ENCODE measurements at regions not wholly inside any gene's neighbourhood (a gene's known extent, or its start where the extent isn't known, plus 50 kb on each side); places are given as distances from the start of the nearest gene placed in this dataset.
"Not testable (repeated sequence)": the region's sequence is repeated elsewhere in the genome, so short reads cannot be mapped to it uniquely, and the experiment has no call there.

DNA sequence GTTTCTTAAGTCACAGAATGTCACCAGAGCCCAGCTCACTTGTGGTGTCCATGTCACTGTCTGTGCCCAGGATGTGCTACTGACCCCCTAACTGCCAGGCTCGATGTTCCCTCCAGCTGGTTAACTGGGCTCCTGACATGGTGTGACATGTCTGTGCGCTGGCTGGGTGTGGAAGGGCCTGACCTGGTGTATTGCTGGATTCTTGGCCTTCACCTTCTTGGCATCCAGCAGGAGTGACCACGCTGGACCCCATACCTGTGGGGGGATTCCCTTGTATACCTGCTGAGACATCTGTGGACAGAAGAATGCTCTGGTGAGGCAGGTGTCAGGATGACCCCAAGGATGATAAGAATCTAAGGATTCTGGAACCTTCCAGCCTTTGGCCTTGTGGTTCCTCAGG is 1690.1 kb downstream of the TP53TG3F start:
- no peak overlapping the region for H3K4me3 ChIP-seq (ENCODE audit: low read length)
- H3K9me3 ChIP-seq (ENCODE audit: low read depth, low read length) = no peaks in the 10 kb centered on the region
- H3K4me1 ChIP-seq (ENCODE audit: insufficient read depth, low read length) = no peaks in the 10 kb centered on the region
- no peaks in the 10 kb centered on the region for H3K27me3 ChIP-seq (ENCODE audit: insufficient read depth, low read length)

DNA sequence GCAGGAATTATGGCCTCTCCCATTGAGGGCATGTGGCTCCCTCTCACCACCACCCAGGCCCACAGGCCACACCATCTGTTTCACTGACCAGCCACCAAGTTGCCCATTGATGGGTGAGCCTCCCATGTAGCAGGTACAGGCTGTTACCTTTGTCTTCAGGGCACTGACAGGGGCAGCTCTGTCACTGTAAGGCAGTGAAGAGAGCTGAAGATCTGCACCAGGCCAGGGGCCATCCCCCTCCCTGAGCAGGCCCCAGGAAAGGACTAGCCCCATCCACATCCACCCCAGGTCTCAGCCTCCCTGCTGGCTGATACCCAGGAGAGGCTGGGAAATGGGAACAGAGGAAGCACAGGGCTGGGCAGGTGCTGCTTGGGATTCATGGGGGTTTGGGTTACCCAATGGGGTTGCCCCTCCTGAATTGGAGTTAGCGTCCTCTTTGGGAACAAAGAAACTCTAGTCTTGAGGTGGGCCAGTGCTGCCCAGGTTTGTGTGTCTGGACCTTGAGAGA is 1691.4 kb downstream of the TP53TG3F start:
- H3K4me1 ChIP-seq (ENCODE audit: insufficient read depth, low read length) = no peaks in the 10 kb centered on the region
- no peaks in the 10 kb centered on the region for H3K9me3 ChIP-seq (ENCODE audit: low read depth, low read length)
- no peak overlapping the region for H3K4me3 ChIP-seq (ENCODE audit: low read length)
- H3K27me3 ChIP-seq (ENCODE audit: insufficient read depth, low read length) = no peaks in the 10 kb centered on the region

DNA sequence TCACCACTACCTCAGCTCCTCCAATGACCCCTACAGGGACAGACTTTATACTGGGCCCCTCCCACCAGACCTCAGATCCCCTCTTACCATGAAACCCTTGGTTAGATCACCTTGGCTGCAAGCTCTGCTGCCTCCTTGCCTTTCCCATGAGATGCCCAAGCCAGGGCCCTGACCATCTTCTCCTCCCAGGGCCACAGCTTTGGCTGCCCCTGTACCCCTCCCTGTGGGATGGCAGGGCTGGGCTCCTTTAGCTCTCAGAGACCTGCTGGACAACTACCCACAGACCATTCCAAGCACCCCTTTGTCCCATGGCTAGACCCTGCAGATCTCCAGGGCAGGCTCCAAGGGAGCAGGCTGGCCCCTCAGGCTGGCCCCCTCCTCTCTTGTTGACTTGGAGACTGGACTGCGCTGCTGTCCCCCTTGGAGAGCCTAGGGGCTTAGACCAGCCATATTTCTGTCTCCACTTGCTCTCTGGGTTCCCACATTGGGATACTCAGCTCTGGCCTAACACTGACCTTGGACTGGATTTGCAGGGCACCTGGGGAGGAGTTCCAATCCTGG is 1692.7 kb downstream of the TP53TG3F start:
- Histone ChIP-seq H3K4me3 (ENCODE audit: low read length) (no peak overlapping the region), H3K27me3 (ENCODE audit: insufficient read depth, low read length) (no peaks in the 10 kb centered on the region), H3K9me3 (ENCODE audit: low read depth, low read length) (no peaks in the 10 kb centered on the region), H3K4me1 (ENCODE audit: insufficient read depth, low read length) (no peaks in the 10 kb centered on the region)

DNA sequence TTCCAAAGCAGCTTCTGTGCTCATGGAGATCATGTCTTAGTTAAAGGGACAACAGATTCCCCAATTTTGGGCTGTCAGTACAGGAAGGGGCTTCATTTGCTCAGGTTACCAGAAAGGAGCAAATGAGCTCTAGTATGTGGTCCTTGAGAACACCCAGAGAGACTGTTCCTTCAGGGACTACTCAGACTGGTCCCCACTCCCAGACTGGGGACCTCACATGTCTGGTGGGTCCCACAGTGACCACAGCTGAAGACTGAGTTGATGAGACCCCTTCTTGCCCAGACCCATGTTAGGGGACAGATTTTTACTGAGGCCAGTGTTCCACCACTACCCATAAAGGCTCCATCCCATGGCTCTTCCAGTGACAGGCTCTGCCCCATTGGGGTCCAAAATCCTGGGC is 1695.2 kb downstream of the TP53TG3F start:
- no peaks in the 10 kb centered on the region for H3K27me3 ChIP-seq (ENCODE audit: insufficient read depth, low read length)
- no peaks in the 10 kb centered on the region for H3K9me3 ChIP-seq (ENCODE audit: low read depth, low read length)
- H3K4me3 ChIP-seq (ENCODE audit: low read length) = no peak overlapping the region
- no peaks in the 10 kb centered on the region for H3K4me1 ChIP-seq (ENCODE audit: insufficient read depth, low read length)

DNA sequence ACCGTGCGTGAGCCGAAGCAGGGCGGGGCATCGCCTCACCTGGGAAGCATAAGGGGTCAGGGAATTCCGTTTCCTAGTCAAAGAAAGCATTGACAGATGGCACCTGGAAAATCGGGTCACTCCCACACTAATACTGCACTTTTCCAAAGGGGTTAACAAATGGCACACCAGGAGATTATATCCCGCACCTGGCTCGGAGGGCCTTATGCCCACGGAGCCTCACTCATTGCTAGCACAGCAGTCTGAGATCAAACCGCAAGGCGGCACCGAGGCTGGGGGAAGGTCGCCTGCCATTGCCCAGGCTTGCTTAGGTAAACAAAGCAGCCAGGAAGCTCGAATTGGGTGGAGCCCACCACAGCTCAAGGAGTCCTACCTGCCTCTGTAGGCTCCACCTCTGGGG is 1698.1 kb downstream of the TP53TG3F start:
- not testable (repeated sequence) for H3K4me3 ChIP-seq (ENCODE audit: low read length); H3K27me3 ChIP-seq (ENCODE audit: insufficient read depth, low read length); H3K9me3 ChIP-seq (ENCODE audit: low read depth, low read length); H3K4me1 ChIP-seq (ENCODE audit: insufficient read depth, low read length)

DNA sequence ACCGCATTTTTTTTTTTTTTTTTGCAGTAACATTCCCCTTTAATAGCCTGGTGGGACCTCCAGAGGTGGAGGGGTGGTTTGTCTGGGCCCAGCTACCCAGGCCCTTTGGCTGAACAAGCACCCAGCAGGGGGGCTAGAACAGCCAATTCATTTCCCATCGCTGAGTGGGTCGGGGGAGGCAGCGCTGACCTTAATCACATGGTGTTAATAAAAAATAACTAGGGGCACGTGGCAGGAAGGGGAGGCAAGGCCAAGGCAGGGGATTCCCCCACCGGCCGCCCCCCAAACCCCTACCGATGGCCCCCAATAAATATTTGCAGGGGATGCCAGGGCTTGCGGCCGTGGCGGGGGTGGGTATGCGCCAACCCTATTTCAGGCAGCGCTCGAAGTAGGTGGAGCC is 1709.9 kb downstream of the TP53TG3F start:
- not testable (repeated sequence) for H3K4me1 ChIP-seq (ENCODE audit: insufficient read depth, low read length); H3K27me3 ChIP-seq (ENCODE audit: insufficient read depth, low read length); H3K9me3 ChIP-seq (ENCODE audit: low read depth, low read length); H3K4me3 ChIP-seq (ENCODE audit: low read length)

DNA sequence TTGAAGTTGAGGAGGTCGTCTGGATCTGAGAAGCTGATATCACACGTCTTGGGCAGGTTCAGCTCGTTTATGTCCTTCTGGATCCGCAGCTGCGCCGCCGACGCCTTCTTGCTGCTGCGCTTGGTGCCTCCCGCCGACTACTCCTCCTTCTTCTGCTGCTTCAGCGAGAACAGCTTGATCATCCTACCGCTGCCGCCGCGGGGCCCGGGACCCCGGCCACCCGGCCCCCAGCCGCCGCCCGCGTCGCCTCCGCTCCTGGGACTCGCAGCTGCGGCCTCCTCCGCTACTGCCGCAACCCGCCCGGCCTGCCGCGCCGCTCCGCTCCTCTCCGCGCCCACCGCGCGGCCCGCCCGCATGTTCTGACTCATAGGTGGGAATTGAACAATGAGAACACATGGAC is 1710.6 kb downstream of the TP53TG3F start:
- not testable (repeated sequence) for H3K4me1 ChIP-seq (ENCODE audit: insufficient read depth, low read length); H3K9me3 ChIP-seq (ENCODE audit: low read depth, low read length); H3K4me3 ChIP-seq (ENCODE audit: low read length); H3K27me3 ChIP-seq (ENCODE audit: insufficient read depth, low read length)

DNA sequence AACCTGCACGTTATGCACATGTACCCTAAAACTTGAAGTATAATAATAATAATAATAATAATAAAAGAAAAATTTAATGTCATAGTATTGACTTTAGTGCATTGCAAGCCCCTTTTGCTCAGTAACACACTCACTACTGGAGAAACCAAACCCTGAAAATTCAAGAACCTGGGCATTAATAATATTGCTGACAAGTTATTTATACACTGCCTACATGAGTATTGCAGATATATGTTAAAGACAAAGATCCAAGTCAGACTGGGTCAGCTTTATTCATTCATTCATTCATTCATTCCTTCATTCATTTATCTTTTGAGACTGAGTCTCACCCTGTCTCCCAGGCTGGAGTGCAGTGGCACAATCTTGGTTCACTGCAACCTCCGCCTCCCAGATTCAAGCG is 1711.2 kb downstream of the TP53TG3F start:
- no peak overlapping the region for H3K4me3 ChIP-seq (ENCODE audit: low read length)
- no peaks in the 10 kb centered on the region for H3K4me1 ChIP-seq (ENCODE audit: insufficient read depth, low read length)
- H3K9me3 ChIP-seq (ENCODE audit: low read depth, low read length) = no peaks in the 10 kb centered on the region
- no peaks in the 10 kb centered on the region for H3K27me3 ChIP-seq (ENCODE audit: insufficient read depth, low read length)

DNA sequence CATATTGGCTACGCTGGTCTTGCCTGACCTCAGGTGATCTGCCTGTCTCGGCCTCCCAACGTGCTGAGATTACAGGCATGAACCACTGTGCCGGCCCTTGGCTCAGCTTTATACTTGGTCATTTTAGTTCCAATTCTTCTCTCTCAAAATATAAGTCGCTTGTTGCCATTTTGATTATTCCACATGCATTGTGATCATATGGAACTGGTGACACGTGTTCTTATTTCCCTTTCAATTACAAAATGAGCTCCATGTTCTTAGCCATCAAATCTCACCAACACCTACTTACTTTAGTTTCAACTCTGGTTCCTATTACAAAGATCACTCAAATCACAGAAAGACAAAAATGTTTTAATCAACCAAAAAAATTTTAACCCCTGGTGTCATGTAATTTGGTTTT is 1711.7 kb downstream of the TP53TG3F start:
- no peaks in the 10 kb centered on the region for H3K9me3 ChIP-seq (ENCODE audit: low read depth, low read length)
- no peaks in the 10 kb centered on the region for H3K4me1 ChIP-seq (ENCODE audit: insufficient read depth, low read length)
- H3K27me3 ChIP-seq (ENCODE audit: insufficient read depth, low read length) = no peaks in the 10 kb centered on the region
- H3K4me3 ChIP-seq (ENCODE audit: low read length) = no peak overlapping the region

DNA sequence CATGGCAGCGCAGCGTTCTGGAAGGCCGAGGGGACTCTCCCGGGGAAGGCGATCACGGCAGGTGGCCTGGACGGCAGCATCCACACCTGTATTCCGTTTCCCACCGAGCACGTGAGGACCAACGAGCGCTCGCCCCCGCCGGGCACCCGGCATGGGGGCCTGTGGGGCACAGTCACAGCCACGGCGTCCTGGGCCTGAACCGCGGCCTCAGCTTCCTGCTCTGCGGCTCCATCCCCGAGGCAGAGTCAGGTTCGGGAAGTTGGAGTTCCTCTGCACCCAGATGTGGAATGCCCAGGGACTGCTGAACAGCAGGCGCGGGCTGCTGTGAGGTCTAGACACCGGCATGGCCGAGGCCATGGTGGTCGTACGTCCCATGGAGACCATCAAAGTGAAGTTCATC is 1713.9 kb downstream of the TP53TG3F start:
- no peak overlapping the region for H3K4me3 ChIP-seq (ENCODE audit: low read length)
- H3K4me1 ChIP-seq (ENCODE audit: insufficient read depth, low read length) = no peaks in the 10 kb centered on the region
- no peaks in the 10 kb centered on the region for H3K9me3 ChIP-seq (ENCODE audit: low read depth, low read length)
- no peaks in the 10 kb centered on the region for H3K27me3 ChIP-seq (ENCODE audit: insufficient read depth, low read length)

DNA sequence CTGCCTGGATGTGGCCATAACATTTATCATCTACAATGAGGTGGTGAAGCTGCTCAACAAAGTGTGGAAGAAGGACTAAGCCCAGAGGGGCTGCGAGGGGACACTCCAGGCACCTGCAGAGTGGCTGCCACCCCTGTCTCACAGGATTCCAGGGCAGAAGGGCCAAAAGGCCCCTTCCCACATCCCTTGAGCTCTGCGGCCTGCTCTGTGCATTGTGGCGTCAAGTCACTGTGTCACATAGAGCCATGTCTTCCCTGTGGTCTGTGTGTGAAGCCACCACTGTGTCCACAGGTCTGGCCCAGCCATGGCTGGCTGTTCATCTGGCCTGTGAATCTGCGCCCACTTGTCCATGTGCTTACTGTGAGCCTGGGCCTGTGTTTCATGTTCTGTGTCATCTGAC is 1714.6 kb downstream of the TP53TG3F start:
- Histone ChIP-seq H3K27me3 (ENCODE audit: insufficient read depth, low read length) (no peaks in the 10 kb centered on the region), H3K4me1 (ENCODE audit: insufficient read depth, low read length) (no peaks in the 10 kb centered on the region), H3K4me3 (ENCODE audit: low read length) (no peak overlapping the region), H3K9me3 (ENCODE audit: low read depth, low read length) (no peaks in the 10 kb centered on the region)

DNA sequence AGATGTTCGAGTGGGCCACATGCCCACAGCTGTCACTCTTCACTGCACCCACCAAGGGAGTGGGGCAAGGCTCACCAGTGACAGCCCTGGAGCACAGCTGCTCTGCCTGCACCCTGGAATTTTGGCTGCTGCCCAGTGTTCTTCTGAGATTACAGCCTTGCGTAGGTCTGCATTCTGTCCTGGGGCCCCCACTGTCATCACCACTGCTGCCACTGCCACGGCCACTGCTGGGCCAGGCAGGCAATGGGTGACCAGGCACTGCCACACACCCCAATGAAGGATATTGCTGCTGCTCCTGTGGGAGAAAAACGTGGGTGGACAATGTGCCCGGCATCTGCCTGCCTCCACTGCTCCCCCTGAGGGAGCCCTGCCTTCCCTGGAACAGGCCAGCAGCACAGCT is 1717.0 kb downstream of the TP53TG3F start:
- Histone ChIP-seq H3K4me3 (ENCODE audit: low read length) (no peak overlapping the region), H3K27me3 (ENCODE audit: insufficient read depth, low read length) (no peaks in the 10 kb centered on the region), H3K9me3 (ENCODE audit: low read depth, low read length) (no peaks in the 10 kb centered on the region), H3K4me1 (ENCODE audit: insufficient read depth, low read length) (no peaks in the 10 kb centered on the region)

DNA sequence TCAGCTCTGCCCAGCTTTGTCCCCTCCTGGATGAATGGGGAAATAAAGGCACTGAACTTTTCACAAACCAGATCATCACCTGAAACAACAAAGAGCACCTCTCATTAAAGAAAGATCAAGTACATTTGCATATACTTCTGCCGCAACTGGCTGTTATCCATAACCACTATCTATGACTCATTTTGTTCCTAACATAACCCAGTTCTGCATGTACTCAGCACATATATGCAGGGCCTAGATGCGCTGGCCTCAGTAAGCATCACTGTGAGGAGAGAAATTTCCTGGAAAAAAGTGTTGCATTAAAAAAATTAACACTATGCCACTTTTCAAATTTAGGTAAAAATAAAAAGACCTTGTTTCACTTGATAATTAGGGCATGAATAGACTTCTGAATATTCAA is 1718.4 kb downstream of the TP53TG3F start:
- Histone ChIP-seq H3K4me1 (ENCODE audit: insufficient read depth, low read length) (no peaks in the 10 kb centered on the region), H3K4me3 (ENCODE audit: low read length) (no peak overlapping the region), H3K9me3 (ENCODE audit: low read depth, low read length) (no peaks in the 10 kb centered on the region), H3K27me3 (ENCODE audit: insufficient read depth, low read length) (no peaks in the 10 kb centered on the region)

DNA sequence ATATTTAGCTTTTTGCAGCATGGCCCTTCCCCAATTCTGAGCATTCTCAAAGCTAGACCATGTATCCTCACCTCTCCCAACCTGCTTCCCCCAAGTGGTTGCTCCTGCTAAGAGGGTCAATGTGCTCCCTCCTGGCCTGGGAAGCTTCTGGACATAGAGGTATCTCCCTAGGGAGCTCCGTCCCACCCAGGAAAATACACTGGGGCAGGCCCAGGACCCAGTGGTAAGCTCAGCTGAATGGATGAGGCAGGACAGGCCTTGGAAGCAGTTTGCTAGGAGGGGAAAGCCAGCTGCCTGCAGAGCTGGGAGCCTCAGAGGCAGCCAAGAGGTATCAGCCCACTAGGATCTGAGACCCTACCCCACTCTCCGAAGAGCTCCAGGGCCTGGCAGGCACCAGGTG is 1721.6 kb downstream of the TP53TG3F start:
- Histone ChIP-seq H3K4me3 (ENCODE audit: low read length) (no peak overlapping the region), H3K27me3 (ENCODE audit: insufficient read depth, low read length) (no peaks in the 10 kb centered on the region), H3K9me3 (ENCODE audit: low read depth, low read length) (no peaks in the 10 kb centered on the region), H3K4me1 (ENCODE audit: insufficient read depth, low read length) (no peaks in the 10 kb centered on the region)

DNA sequence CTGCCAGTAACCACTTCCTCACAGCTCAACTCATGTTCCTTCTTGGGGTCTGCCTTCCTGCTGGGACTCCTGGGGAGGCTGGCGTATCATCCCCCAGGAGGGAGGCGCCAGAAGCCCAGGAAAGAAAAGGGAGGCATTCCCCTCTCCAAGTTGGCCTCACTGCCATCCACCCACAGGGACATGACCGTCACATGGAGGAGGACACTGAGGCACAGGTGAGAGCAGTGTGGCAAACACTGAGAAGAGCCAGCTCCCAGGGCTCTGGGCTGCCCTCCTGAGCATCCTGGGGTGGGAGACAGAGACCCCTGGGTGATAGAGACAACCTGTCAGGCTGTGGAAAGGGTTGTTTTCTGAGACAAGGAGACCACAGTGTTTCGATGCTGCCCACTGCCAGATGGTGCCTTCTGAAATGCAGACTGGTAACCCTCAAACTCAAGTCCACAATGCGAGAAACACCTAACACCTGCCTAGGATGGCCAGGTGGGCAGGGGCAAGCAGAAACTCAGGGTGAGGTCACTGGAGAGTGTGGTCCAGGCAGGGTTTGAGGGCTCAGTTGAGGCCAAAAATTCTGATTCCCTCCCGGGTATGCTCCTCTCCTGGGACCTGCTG is 1722.1 kb downstream of the TP53TG3F start:
- Histone ChIP-seq H3K4me3 (ENCODE audit: low read length) (no peak overlapping the region), H3K9me3 (ENCODE audit: low read depth, low read length) (no peaks in the 10 kb centered on the region), H3K4me1 (ENCODE audit: insufficient read depth, low read length) (no peaks in the 10 kb centered on the region), H3K27me3 (ENCODE audit: insufficient read depth, low read length) (no peaks in the 10 kb centered on the region)

DNA sequence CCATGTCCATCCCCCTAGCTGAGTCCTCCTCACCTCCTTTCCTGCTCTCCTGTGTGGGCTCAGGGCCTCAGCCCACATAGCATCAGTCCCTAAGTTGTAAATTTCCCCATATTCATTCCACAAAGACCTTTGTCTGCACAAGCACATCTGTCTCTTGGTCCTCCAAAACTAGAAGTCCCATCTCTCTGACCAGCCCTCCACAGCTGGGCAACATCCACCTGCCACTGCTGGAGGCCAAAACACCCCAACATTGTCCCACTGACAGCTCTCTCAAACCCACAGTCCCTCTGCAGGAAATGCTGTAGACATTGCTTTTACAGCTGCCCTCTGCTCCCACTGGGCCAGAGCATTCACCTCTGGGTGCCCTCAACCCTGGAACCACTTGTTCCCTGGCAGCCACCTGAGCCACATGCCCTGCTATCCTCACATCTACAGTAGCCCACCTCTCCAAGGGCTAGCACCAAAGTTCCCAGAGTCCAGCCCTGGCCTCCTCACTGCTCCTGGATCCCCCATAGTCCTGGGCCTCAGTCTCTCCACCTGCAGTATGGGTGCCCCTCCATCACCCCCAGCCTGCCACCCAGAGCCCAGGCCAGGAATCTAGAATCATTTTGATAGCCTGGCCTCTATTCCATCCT is 1722.7 kb downstream of the TP53TG3F start:
- no peaks in the 10 kb centered on the region for H3K4me1 ChIP-seq (ENCODE audit: insufficient read depth, low read length)
- no peak overlapping the region for H3K4me3 ChIP-seq (ENCODE audit: low read length)
- no peaks in the 10 kb centered on the region for H3K9me3 ChIP-seq (ENCODE audit: low read depth, low read length)
- no peaks in the 10 kb centered on the region for H3K27me3 ChIP-seq (ENCODE audit: insufficient read depth, low read length)
